Kidney (tissue), 13 donors: ENCODE measurements at regions not wholly inside any gene's neighbourhood (a gene's known extent, or its start where the extent isn't known, plus 50 kb on each side); places are given as distances from the start of the nearest gene placed in this dataset.

Experiments used
- DNase-seq, 5 donors: peaks; one replicate each; pipeline ENCODE4 v3.0.0-alpha.2; 2013 to 2020
- FAIRE-seq: peaks from 2 replicates; lab custom pipeline; 2012; peaks lifted over from hg19 to GRCh38; lab: Jason Lieb, UNC
- H3K27ac ChIP-seq, 2 donors: one replicate each; pipeline ENCODE4 v1.7.0; 2013; ENCODE audit warnings: low read depth in 2 of 2, low read length in 2 of 2, inconsistent platforms in 1 of 2
- H3K27me3 ChIP-seq: one replicate; pipeline ENCODE4 v1.7.1; 2013; ENCODE audit warnings: low read length, inconsistent platforms; ENCODE audit not compliant: control insufficient read depth, insufficient read depth
- H3K36me3 ChIP-seq, 3 donors: one replicate each; pipeline versions ENCODE4 v1.7.0 to v1.7.1; 2013; ENCODE audit warnings: low read length in 3 of 3, control low read depth in 1 of 3, inconsistent platforms in 1 of 3; ENCODE audit not compliant: insufficient read depth in 3 of 3, control insufficient read depth in 2 of 3
- H3K4me1 ChIP-seq, 3 donors: one replicate each; pipeline versions ENCODE4 v1.7.0 to v1.7.1; 2013; ENCODE audit warnings: low read length in 3 of 3, inconsistent platforms in 1 of 3, low read depth in 1 of 3; ENCODE audit not compliant: control insufficient read depth in 2 of 3, insufficient read depth in 2 of 3
- H3K4me3 ChIP-seq, 3 donors: one replicate each; pipeline versions ENCODE4 v1.7.0 to v1.8.1; 2013; ENCODE audit warnings: low read length in 3 of 3, control low read depth in 1 of 3, inconsistent platforms in 1 of 3
- H3K9ac ChIP-seq, 3 donors: one replicate each; pipeline versions ENCODE4 v1.7.0 to v1.7.1; 2013; ENCODE audit warnings: low read length in 3 of 3, control low read depth in 1 of 3, inconsistent platforms in 1 of 3
- H3K9me3 ChIP-seq, 3 donors: one replicate each; pipeline versions ENCODE4 v1.7.0 to v1.7.1; 2013; ENCODE audit warnings: low read length in 3 of 3, control low read depth in 1 of 3, inconsistent platforms in 1 of 3; ENCODE audit not compliant: control insufficient read depth in 2 of 3, insufficient read depth in 1 of 3
- CTCF ChIP-seq: IDR thresholded peaks from 3 replicates; pipeline ENCODE4 v1.5.1; 2012; ENCODE audit warnings: mild to moderate bottlenecking, moderate library complexity, borderline replicate concordance; ENCODE audit not compliant: insufficient read depth; ENCODE audit errors: extremely low read depth
- intact Hi-C: fragments of 100-400 bp; cut with DNase I; formaldehyde crosslinking; loops from one replicate; pipeline ENCODE4 v1.11.1; 2022
- donor health status: control.
- donor health status: control.
- donor health status: control.
- donor health status: control.
- donor health status: control.
- donor health status: DM: yes; HTN: yes; CAD: no.
- donor health status: Normal renal cell carcinoma (clear cell type).

- no peak overlapping the region for H3K4me3 ChIP-seq
- no peak overlapping the region for H3K9ac ChIP-seq
- no peaks in the 10 kb centered on the region for H3K27me3 ChIP-seq
- H3K9me3 ChIP-seq, result no peaks in the 10 kb centered on the region
- intact Hi-C loops, result no loop called here
- no peaks in the 10 kb centered on the region for H3K4me1 ChIP-seq
- DNase-seq (no peak), FAIRE-seq (no peak)
- H3K36me3 ChIP-seq, result no peaks in the 10 kb centered on the region
- H3K27ac ChIP-seq, result no peak overlapping the region
- no peak for TF ChIP-seq CTCF
Observed at GRCh38 chr3:195012571-195012970, 258.4 kb downstream of the XXYLT1 start.

- H3K27ac ChIP-seq, result no peak overlapping the region
- H3K27me3 ChIP-seq, result no peaks in the 10 kb centered on the region
- no peak overlapping the region for H3K4me3 ChIP-seq
- no peak for FAIRE-seq
- H3K36me3 ChIP-seq, result no peaks in the 10 kb centered on the region
- intact Hi-C loops, result no loop called here
- H3K4me1 ChIP-seq, result no peaks in the 10 kb centered on the region
- no peaks in the 10 kb centered on the region for H3K9me3 ChIP-seq
- H3K9ac ChIP-seq, result no peak overlapping the region
- no peak for DNase-seq
- no peak for TF ChIP-seq CTCF
Observed at GRCh38 chr3:195013411-195014361, 257.3 kb downstream of the XXYLT1 start.

GRCh38 chr3:195015021-195015420 is 255.9 kb downstream of the XXYLT1 start:
- no peaks in the 10 kb centered on the region for H3K36me3 ChIP-seq
- FAIRE-seq (no peak), DNase-seq (no peak)
- no peaks in the 10 kb centered on the region for H3K4me1 ChIP-seq
- no peak overlapping the region for H3K4me3 ChIP-seq
- H3K9me3 ChIP-seq, result peaks cover 0 to under 1% (median 0%) of the 10 kb centered on the region in 3 donors
- no peak overlapping the region for H3K9ac ChIP-seq
- no peaks in the 10 kb centered on the region for H3K27me3 ChIP-seq
- intact Hi-C loops, result no loop called here
- no peak overlapping the region for H3K27ac ChIP-seq
- no peak for TF ChIP-seq CTCF
